Stomach (tissue), 4 donors: ENCODE measurements at regions not wholly inside any gene's neighbourhood (a gene's known extent, or its start where the extent isn't known, plus 50 kb on each side); places are given as distances from the start of the nearest gene placed in this dataset.

Experiments
- EP300 ChIP-seq: sonication (generic); formaldehyde crosslinking; IDR thresholded peaks from one replicate; pipeline ENCODE4 v1.6.1; 2017; ENCODE audit warnings: antibody characterized with exemption
- POLR2AphosphoS5 ChIP-seq, 3 donors: sonication (generic); formaldehyde crosslinking; IDR thresholded peaks; one replicate each; pipeline ENCODE4 v1.6.1; 2016; ENCODE audit warnings: antibody characterized with exemption in 3 of 3
- TF ChIP-seq, protein P1 (sequence below), 7 experiments: fragments of 450-650 bp in 4 of 7; fragments of 200-600 bp in 3 of 7; sonication (generic) in 3 of 7; IDR thresholded peaks; one replicate each; pipeline ENCODE4 v1.5.1; 2016 to 2019; ENCODE audit warnings: antibody characterized with exemption in 7 of 7, control low read depth in 2 of 7, mild to moderate bottlenecking in 1 of 7

DNA sequence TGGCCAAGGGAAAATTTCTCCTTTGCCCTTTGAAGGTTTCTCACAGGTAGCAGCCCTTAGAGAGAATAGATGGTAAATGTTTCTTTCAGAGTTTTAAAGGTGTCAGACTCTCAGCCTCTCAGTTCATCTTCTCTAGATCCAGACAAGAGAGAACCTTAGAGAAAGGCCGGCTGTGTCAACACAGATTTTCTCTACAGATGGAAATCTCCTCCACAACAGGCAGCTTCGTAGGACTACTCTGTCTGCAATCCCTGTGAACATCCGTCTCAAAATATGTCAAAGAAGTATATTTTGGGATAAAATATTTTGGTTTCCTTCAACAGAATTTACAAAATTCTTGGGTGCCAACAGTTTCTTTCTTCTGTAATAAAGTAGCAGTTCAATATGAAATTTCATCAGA, 282.1 kb upstream of the POU1F1 start:
- no peak for TF ChIP-seq POLR2AphosphoS5 (IDR thresholded peaks at IDR 0.05)
- TF ChIP-seq, protein P1, sequence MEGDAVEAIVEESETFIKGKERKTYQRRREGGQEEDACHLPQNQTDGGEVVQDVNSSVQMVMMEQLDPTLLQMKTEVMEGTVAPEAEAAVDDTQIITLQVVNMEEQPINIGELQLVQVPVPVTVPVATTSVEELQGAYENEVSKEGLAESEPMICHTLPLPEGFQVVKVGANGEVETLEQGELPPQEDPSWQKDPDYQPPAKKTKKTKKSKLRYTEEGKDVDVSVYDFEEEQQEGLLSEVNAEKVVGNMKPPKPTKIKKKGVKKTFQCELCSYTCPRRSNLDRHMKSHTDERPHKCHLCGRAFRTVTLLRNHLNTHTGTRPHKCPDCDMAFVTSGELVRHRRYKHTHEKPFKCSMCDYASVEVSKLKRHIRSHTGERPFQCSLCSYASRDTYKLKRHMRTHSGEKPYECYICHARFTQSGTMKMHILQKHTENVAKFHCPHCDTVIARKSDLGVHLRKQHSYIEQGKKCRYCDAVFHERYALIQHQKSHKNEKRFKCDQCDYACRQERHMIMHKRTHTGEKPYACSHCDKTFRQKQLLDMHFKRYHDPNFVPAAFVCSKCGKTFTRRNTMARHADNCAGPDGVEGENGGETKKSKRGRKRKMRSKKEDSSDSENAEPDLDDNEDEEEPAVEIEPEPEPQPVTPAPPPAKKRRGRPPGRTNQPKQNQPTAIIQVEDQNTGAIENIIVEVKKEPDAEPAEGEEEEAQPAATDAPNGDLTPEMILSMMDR (IDR thresholded peaks at IDR 0.05) = no peak
- no peak for TF ChIP-seq EP300
